Activated T-helper 17 cell treated with anti-CD3 and anti-CD28 coated beads, Interleukin-2, amount 50 U/mL, for 72 hours (primary cell): ENCODE measurements at regions not wholly inside any gene's neighbourhood (a gene's known extent, or its start where the extent isn't known, plus 50 kb on each side); places are given as distances from the start of the nearest gene placed in this dataset.

ENCODE experiments used
- ATAC-seq: fragments of 150-1000 bp; cut with Tn5 transposase; replicated peaks from 2 replicates; pipeline ENCODE4 v1.10.0; 2021; ENCODE audit warnings: mild to moderate bottlenecking, moderate library complexity
- H3K27ac Mint-ChIP-seq: one replicate; pipeline ENCODE4 v1.8.0; 2022; ENCODE audit warnings: mixed read lengths
- H3K27me3 Mint-ChIP-seq: one replicate; pipeline ENCODE4 v1.8.0; 2022; ENCODE audit warnings: mixed read lengths
- H3K36me3 Mint-ChIP-seq: one replicate; pipeline ENCODE4 v1.8.0; 2022; ENCODE audit warnings: low read depth, mild to moderate bottlenecking, mixed read lengths
- H3K4me1 Mint-ChIP-seq: one replicate; pipeline ENCODE4 v1.8.0; 2022; ENCODE audit warnings: mixed read lengths
- H3K4me3 Mint-ChIP-seq: one replicate; pipeline ENCODE4 v1.8.0; 2022; ENCODE audit warnings: mild to moderate bottlenecking, mixed read lengths
- H3K9me3 Mint-ChIP-seq: one replicate; pipeline ENCODE4 v1.8.0; 2022; ENCODE audit warnings: mixed read lengths

GRCh38 chr15:96502196-96502595, 171.7 kb downstream of the NR2F2 start:
- H3K27me3 Mint-ChIP-seq = no peaks in the 10 kb centered on the region
- ATAC-seq = no peak
- H3K4me3 Mint-ChIP-seq = no peak overlapping the region
- no peaks in the 10 kb centered on the region for H3K4me1 Mint-ChIP-seq
- no peak overlapping the region for H3K27ac Mint-ChIP-seq
- peaks cover 10% of the 10 kb centered on the region for H3K9me3 Mint-ChIP-seq
- no peaks in the 10 kb centered on the region for H3K36me3 Mint-ChIP-seq

- no peak overlapping the region for H3K27ac Mint-ChIP-seq
- H3K27me3 Mint-ChIP-seq = no peaks in the 10 kb centered on the region
- peaks cover 9% of the 10 kb centered on the region for H3K9me3 Mint-ChIP-seq
- no peak for ATAC-seq
- no peaks in the 10 kb centered on the region for H3K4me1 Mint-ChIP-seq
- H3K4me3 Mint-ChIP-seq = no peak overlapping the region
- H3K36me3 Mint-ChIP-seq = no peaks in the 10 kb centered on the region
These were observed 172.8 kb downstream of the NR2F2 start for GRCh38 chr15:96503276-96503675.

- Mint-ChIP-seq H3K27ac (no peak overlapping the region), H3K9me3 (peaks cover 9% of the 10 kb centered on the region), H3K4me1 (no peaks in the 10 kb centered on the region), H3K4me3 (no peak overlapping the region), H3K27me3 (no peaks in the 10 kb centered on the region), H3K36me3 (no peaks in the 10 kb centered on the region)
- ATAC-seq = no peak
These were observed 173.9 kb downstream of the NR2F2 start for GRCh38 chr15:96504371-96504770.

GRCh38 chr15:96505014-96505413, 174.5 kb downstream of the NR2F2 start:
- H3K27ac Mint-ChIP-seq = no peak overlapping the region
- H3K27me3 Mint-ChIP-seq = no peaks in the 10 kb centered on the region
- peaks cover 7% of the 10 kb centered on the region for H3K9me3 Mint-ChIP-seq
- H3K36me3 Mint-ChIP-seq = no peaks in the 10 kb centered on the region
- no peak for ATAC-seq
- H3K4me3 Mint-ChIP-seq = no peak overlapping the region
- H3K4me1 Mint-ChIP-seq = no peaks in the 10 kb centered on the region

- Mint-ChIP-seq H3K27ac (no peak overlapping the region), H3K4me1 (no peaks in the 10 kb centered on the region), H3K27me3 (no peaks in the 10 kb centered on the region), H3K36me3 (no peaks in the 10 kb centered on the region), H3K9me3 (peaks cover 28% of the 10 kb centered on the region), H3K4me3 (no peak overlapping the region)
- no peak for ATAC-seq
These were observed 184.2 kb downstream of the NR2F2 start for GRCh38 chr15:96514607-96515285.

- ATAC-seq = no peak
- no peak overlapping the region for H3K27ac Mint-ChIP-seq
- no peak overlapping the region for H3K4me3 Mint-ChIP-seq
- H3K36me3 Mint-ChIP-seq = no peaks in the 10 kb centered on the region
- H3K9me3 Mint-ChIP-seq = peaks cover 28% of the 10 kb centered on the region
- H3K4me1 Mint-ChIP-seq = no peaks in the 10 kb centered on the region
- H3K27me3 Mint-ChIP-seq = no peaks in the 10 kb centered on the region
These were observed 184.9 kb downstream of the NR2F2 start for GRCh38 chr15:96515371-96515770.

- Mint-ChIP-seq H3K4me1 (no peaks in the 10 kb centered on the region), H3K36me3 (no peaks in the 10 kb centered on the region), H3K27me3 (no peaks in the 10 kb centered on the region), H3K27ac (no peak overlapping the region), H3K4me3 (no peak overlapping the region), H3K9me3 (peaks cover 21% of the 10 kb centered on the region)
- ATAC-seq = no peak
These were observed 190.9 kb downstream of the NR2F2 start for GRCh38 chr15:96521386-96521785.

GRCh38 chr15:96524676-96525417, 194.3 kb downstream of the NR2F2 start:
- no peak for ATAC-seq
- no peak overlapping the region for H3K4me3 Mint-ChIP-seq
- H3K9me3 Mint-ChIP-seq = peaks cover 15% of the 10 kb centered on the region
- H3K27ac Mint-ChIP-seq = no peak overlapping the region
- no peaks in the 10 kb centered on the region for H3K27me3 Mint-ChIP-seq
- H3K4me1 Mint-ChIP-seq = no peaks in the 10 kb centered on the region
- H3K36me3 Mint-ChIP-seq = no peaks in the 10 kb centered on the region

- Mint-ChIP-seq H3K27ac (no peak overlapping the region), H3K27me3 (peaks cover 4% of the 10 kb centered on the region), H3K4me3 (no peak overlapping the region), H3K36me3 (no peaks in the 10 kb centered on the region), H3K4me1 (no peaks in the 10 kb centered on the region), H3K9me3 (no peaks in the 10 kb centered on the region)
- no peak for ATAC-seq
These were observed 204.6 kb downstream of the NR2F2 start for GRCh38 chr15:96535148-96535547.

- no peaks in the 10 kb centered on the region for H3K4me1 Mint-ChIP-seq
- H3K36me3 Mint-ChIP-seq = no peaks in the 10 kb centered on the region
- peaks cover 4% of the 10 kb centered on the region for H3K27me3 Mint-ChIP-seq
- H3K4me3 Mint-ChIP-seq = no peak overlapping the region
- no peaks in the 10 kb centered on the region for H3K9me3 Mint-ChIP-seq
- ATAC-seq = no peak
- no peak overlapping the region for H3K27ac Mint-ChIP-seq
These were observed 208.0 kb downstream of the NR2F2 start for GRCh38 chr15:96538491-96538890.

GRCh38 chr15:96540283-96540682, 209.8 kb downstream of the NR2F2 start:
- no peaks in the 10 kb centered on the region for H3K9me3 Mint-ChIP-seq

GRCh38 chr15:96542130-96542770, 211.8 kb downstream of the NR2F2 start:
- ATAC-seq = no peak
- Mint-ChIP-seq H3K27me3 (peaks cover 4% of the 10 kb centered on the region), H3K9me3 (no peaks in the 10 kb centered on the region), H3K36me3 (no peaks in the 10 kb centered on the region), H3K27ac (no peak overlapping the region), H3K4me3 (no peak overlapping the region), H3K4me1 (no peaks in the 10 kb centered on the region)

More at GRCh38 chr15:96540283-96540682, 209.8 kb downstream of the NR2F2 start:
- Mint-ChIP-seq H3K27ac (no peak overlapping the region), H3K4me1 (no peaks in the 10 kb centered on the region), H3K36me3 (no peaks in the 10 kb centered on the region), H3K4me3 (no peak overlapping the region), H3K27me3 (peaks cover 4% of the 10 kb centered on the region)
- no peak for ATAC-seq

GRCh38 chr15:96544162-96544756, 213.8 kb downstream of the NR2F2 start:
- no peaks in the 10 kb centered on the region for H3K27me3 Mint-ChIP-seq
- no peaks in the 10 kb centered on the region for H3K36me3 Mint-ChIP-seq
- no peak overlapping the region for H3K27ac Mint-ChIP-seq
- no peak for ATAC-seq
- H3K4me3 Mint-ChIP-seq = no peak overlapping the region
- no peaks in the 10 kb centered on the region for H3K4me1 Mint-ChIP-seq
- H3K9me3 Mint-ChIP-seq = no peaks in the 10 kb centered on the region

- no peaks in the 10 kb centered on the region for H3K27me3 Mint-ChIP-seq
- H3K4me1 Mint-ChIP-seq = no peaks in the 10 kb centered on the region
- no peak for ATAC-seq
- H3K36me3 Mint-ChIP-seq = no peaks in the 10 kb centered on the region
- H3K4me3 Mint-ChIP-seq = no peak overlapping the region
- H3K9me3 Mint-ChIP-seq = peaks cover 5% of the 10 kb centered on the region
- H3K27ac Mint-ChIP-seq = no peak overlapping the region
These were observed 218.6 kb downstream of the NR2F2 start for GRCh38 chr15:96549136-96549535.

- Mint-ChIP-seq H3K27ac (no peak overlapping the region), H3K9me3 (peaks cover 18% of the 10 kb centered on the region), H3K27me3 (no peaks in the 10 kb centered on the region)
These were observed 220.7 kb downstream of the NR2F2 start for GRCh38 chr15:96551196-96551595.

More at GRCh38 chr15:96551196-96551595, 220.7 kb downstream of the NR2F2 start:
- no peak for ATAC-seq
- no peaks in the 10 kb centered on the region for H3K4me1 Mint-ChIP-seq
- H3K4me3 Mint-ChIP-seq = no peak overlapping the region
- H3K36me3 Mint-ChIP-seq = no peaks in the 10 kb centered on the region
